HG03342 (cell line): ENCODE measurements at regions not wholly inside any gene's neighbourhood (a gene's known extent, or its start where the extent isn't known, plus 50 kb on each side); places are given as distances from the start of the nearest gene placed in this dataset.
"Not testable (repeated sequence)": the region's sequence is repeated elsewhere in the genome, so short reads cannot be mapped to it uniquely, and the experiment has no call there.

Source experiments
- ATAC-seq: cut with Tn5 transposase; IDR thresholded peaks from one replicate; pipeline ENCODE4 v1.9.1; 2021; ENCODE audit warnings: mild to moderate bottlenecking, moderate library complexity; ENCODE audit not compliant: unreplicated experiment

DNA sequence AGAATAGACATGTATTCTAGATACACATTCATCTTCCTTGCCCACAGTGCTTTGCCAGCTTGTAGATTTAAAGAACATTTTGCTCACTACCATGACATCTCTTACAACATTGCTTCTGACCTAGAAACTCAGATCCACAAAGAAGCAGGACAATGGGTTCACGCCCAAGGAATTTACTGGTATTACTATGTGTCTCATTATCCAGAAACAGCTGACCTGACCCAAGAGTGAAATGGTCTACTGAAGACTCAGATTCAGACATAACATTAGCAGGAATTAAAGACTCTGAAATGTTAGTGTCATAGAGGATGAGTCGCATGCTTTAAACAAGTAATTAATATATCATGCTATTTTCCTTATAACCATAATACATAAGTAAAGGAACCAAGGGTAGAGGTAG, 731.4 kb downstream of the GALC start:
- no peak for ATAC-seq

DNA sequence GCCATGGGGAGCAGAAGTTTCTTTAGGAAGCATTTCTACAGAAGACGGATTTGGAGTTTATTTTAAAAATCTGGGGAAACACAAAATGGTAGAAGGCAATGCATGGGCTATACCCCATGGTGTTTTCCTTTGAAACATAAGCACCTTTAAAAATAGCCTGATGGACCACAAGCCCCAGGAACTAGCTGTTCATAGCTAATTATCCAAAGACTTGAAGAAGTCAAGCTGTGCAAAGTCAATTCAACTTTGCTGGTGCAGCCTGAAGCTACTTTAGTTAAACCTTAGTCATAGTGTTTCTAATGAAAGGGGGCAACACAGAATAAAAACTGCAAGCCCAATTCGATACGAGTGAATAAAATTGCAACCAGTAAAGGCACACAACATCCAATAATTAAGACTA, 732.5 kb downstream of the GALC start:
- ATAC-seq: no peak

DNA sequence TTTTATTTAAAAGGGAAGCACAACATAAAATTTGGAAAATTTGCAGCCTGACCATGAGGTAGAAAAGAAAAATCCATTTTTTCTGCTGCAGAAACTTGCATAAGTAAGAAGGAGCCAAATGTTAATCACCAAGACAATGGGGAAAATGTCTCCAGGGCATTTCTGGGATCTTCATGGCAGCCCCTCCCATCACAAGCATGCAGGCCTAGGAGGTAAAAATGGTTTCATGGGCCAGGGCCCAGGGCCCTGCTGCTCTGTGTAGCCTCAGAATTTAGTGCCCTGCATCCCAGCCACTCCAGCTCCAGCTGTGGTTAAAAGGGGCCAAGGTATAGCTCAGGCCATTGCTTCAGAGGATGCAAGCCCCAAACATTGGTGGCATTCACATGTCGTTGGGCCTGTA, 735.6 kb downstream of the GALC start:
- ATAC-seq: no peak

DNA sequence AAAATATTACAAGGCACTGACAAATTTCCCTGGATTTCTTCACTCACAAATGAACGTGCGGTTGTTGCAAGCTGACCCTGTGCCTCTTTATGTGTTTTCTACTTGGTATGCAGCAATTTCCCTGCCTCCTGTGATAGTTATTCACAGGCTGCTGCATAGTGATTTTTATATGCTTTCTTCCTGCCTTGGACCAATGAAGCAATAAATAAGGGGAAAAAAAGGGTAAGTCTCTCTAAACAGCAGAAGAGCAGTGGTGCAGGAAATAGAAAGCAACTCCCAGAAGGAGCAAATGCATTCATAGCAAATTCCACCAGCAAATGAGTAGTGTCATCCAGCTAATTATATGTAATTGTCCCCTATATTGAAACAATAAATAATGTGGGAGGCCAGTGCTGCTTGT, 737.9 kb downstream of the GALC start:
- no peak for ATAC-seq

DNA sequence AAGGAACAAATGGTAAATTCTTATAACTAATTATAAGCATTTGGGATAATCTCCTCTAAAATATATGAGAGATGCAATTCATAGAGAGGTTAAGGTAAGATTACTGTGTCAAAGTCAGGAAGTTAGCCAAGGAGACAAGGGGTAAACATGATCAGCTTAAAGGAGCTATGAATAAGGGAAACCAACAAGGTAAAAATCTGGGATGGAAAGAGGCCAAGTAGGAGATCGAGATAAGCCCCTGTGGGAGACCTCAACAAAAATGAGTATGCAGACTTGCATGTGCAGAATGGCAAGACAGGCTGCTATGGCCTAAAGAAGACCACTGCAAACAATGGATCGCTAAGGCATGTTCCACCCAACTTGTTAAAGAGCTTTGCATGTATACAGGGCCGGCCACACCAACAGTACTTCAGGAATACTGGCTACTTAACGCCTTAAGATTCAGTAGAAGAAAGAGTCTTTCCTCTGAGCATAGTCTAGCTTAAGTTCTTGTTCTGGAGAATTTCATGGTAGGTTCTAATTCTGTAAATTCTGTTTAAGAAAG, 738.6 kb downstream of the GALC start:
- ATAC-seq: no peak

DNA sequence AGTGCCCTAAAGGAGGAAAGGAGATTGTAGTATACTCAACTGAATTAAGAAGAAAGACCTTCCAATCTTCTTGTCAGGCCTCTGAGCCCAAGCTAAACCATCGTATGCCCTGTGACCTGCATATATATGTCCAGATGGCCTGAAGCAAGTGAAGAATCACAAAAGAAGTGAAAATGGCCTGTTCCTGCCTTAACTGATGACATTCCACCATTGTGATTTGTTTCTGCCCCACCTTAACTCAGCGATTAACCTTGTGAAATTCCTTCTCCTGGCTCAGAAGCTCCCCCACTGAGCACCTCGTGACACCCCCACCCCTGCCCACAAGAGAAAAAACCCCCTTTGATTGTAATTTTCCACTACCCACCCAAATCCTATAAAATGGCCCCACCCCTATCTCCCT, 739.2 kb downstream of the GALC start:
- not testable (repeated sequence) for ATAC-seq

DNA sequence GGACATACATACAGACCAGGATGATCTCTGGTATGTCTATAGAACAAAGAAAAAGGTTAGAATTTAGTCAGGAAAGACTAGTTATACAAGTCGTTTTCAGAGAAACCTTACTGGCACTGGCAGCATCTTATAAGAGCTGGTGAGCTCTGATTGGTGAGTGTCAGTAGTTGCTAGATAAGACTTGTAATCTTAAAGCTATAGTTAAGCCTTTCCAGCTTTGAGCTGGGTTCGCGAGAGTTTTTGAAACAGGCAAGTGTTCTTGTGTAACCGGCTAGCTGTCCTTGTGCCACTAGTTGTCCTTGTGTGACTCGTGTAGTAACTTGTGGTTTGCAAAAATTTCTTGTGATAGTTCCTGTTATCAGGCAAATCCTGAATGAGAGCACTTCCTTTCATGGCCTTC, 740.9 kb downstream of the GALC start:
- ATAC-seq: no peak

DNA sequence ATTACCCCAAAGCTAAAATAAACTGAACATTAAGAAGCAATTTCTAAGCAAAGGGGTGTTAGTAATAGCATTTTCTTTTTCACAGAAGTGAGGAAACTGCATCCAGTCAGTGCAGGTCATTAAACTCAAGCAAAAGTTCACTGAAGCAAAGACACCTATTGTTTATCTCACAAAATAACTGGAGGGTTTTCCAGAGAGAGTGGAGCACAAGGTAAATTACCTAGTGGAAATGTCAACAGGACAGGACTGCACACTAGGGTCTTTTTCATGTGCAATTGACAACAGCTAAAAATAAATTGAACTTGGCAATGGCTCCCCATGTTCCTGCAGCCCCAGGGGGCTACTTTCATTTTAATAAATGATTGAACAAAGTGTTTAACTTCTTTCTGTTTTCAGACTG, 742.0 kb downstream of the GALC start:
- no peak for ATAC-seq

DNA sequence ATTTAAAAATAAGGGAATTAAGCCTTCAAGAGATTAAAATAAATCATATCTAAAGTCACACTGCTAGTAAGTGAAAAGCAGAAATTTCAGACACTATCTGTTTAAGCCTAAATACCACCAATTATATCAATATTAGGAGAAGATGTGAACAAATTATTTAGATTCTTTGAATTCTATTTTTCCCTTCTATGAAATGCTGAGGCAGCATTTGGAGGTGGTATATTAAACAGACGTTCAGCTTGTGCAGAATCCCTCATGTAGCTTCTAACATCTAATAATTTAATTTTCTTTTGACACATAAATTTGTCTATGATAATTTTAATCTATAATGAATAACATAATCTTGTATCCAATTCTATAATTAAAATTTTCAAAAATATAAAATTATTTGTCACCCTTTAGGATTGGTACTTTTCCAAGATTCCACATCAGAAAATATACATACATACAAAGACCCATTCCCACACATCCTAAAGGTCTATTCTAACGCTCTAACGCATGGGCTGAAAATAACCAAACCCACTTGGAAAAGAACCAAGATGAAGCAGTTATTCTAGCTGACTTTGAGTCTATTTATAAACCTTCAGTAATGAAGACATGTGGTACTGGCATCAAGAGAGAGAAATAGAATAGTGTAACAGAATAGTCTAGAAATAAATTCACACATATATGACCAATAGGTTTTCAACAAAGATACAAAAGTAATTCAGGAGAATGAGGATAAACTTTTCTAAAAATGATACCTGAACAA, 751.8 kb downstream of the GALC start:
- ATAC-seq: no peak

DNA sequence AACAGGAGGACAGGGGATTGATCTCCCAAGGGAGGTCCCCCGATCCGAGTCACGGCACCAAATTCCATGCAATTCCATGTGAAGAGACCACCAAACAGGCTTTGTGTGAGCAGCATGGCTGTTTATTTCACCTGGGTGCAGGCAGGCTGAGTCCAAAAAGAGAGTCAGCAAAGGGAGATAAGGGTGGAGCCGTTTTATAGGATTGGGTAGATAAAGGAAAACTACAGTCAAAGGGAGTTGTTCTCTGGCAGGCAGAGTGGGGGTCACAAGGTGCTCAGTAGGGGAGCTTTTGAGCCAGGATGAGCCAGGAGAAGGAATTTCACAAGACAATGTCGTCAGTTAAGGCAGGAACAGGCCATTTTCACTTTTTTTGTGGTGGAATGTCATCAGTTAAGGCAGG, 752.7 kb downstream of the GALC start:
- not testable (repeated sequence) for ATAC-seq

DNA sequence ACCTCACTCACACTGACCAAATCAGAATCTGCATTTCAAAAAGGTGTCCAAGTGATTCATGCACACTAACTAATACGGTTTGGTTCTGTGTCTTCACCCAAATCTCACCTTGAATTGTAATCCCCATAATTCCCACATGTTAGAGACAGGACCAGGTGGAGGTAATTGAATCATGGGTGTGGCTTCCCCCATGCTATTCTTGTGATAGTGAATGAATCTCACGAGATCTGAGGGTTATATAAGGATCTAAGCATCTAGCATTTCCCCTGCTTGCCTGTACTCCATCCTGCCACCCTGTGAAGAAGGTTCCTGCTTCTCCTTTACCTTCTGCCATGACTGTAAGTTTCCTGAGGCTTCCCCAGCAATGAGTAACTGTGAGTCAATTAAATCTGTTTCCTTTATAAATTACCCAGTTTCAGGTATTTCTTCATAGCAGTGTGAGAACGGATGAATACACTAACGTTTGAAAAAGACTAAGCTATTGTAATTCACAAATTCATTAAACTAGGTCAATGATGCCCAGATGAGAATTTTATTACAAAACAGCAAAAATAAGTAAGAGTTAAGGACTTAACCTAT, 759.1 kb downstream of the GALC start:
- no peak for ATAC-seq

DNA sequence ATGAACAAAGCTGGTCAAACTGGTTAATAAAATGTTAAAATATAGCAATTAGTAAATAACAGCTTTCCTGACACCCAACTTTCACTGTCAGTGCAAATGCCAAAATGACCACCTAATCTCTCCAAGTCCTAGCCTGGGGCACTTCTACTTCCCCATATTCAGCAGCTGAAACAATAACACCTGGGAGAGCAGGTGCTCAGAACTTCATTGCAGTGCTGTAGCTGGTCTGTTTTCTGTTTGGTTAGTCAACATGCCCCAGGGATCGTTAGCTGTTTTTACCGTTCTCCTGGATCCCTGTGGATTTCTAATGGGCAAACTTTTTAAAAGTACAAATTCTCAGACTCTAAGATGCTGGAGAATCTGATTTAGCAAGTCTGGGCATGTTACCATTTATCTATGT, 759.7 kb downstream of the GALC start:
- ATAC-seq: no peak

DNA sequence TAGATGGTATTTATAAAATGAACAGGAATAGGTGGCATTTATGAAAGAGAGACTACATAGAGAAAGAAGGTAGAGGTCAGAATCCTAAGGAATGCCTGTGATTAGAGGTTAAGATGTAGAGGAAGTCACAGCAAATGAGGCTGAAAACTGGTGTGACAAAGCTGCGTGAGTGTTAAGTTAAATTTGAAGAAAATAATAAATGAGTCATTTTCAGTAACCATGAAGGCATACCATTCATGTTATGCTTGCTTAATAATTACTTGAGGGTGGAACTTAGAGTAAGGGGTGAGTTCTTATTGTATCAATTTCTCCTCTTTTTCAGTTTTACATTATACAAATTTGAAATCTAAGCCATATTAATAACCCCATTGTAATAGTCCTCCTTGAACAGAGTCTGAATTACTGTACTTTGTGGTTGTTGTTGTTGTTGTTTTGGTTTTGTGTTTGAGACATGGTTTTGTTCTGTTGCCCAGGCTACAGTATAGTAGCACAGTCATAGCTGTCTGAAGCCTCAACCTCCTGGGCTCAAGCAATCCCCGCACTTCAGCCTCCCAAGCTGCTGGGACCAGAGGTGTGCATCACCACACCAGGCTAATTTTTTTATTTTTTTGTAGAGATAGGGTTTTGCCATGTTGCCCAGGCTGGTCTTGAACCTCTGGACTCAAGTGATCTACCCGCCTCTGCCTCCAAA, 761.5 kb downstream of the GALC start:
- no peak for ATAC-seq

DNA sequence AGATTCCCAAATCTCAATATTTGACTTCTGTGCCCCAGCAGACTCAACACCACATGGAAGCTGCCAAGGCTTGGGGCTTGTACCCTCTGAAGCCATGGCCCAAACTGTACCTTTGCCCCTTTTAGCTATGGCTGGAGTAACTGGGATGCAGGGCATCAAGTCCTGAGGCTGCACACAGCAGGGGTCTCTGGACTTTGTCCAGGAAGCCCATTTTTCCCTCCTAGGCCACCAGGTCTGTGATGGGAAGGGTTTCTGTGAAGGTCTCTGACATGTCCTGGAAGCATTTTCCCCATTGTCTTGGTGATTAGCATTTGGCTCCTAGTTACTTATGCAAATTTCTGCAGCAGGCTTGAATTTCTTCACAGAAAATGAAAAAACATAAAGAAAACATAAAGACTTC, 762.3 kb downstream of the GALC start:
- no peak for ATAC-seq

DNA sequence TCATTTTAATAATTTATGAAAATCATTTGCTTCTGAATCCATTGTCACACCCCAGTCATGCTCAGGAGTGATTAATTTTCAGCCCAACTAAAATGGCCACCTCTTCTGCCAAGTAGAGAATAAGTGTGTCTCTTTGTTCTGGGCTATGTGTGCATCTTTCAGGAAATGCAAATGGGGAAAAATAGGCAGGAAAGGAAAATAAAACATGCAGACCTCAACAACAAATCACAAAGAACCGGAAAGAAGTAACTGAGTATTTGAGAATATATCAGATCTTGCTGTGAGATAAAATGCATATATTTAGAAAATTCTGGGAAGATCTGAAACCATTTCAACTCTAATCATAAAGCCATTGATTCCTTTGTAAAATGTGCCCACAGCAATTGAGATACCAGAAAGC, 763.9 kb downstream of the GALC start:
- ATAC-seq: no peak

DNA sequence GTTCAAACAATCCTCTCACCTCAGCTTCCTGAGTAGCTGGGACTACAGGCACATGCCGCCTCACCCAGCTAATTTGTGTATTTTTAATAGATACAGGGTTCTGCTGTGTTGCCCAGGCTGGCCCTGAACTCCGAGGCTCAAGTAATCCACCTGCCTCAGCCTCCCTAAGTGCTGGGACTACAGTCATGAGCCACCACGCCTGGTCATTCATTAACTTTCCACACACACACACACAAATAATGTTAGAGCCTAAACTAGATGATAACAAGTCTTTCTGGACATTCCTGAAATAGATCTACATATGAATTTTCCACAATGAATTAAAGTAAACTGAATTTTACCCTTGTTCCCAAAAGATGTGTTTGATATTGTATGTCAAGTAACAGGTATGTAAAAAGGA, 776.0 kb downstream of the GALC start:
- ATAC-seq: no peak

DNA sequence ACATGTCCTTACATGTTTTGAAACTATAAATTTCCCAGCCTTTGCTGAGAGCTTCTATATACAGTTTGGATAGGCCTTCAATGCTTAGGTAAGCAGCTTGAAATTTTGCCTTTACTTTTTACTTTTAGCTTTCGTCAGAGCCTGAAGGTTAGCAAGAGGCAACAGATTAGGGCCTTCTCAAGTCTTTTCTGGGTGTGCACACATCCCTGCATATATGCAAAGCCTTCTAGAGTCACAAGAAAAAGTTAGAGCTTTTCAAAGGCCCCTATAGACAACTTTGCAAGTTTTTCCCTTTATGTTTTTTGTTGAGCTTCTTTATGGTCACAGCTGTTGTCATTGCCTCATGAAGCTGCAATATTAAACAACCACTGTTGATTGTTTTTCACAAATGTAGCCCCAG, 778.4 kb downstream of the GALC start:
- ATAC-seq: no peak

DNA sequence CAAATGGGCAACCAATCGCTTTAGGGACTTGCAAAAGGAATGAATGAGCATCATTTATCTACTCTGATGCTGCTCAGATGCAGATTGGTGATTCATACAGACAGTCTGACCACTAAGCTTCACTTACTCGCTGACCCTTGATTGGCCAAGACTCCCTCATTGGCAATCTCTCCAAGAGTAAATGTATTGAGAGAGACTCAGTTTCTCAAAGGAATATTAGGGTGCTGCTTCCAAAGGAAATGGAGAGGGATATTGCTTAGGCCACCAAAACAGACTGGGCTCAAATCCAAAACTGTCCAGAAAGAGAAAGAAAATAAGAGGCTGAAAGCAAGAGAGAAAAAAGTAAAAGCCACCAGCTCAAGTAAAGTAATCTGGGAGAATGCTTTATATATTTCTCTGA, 785.2 kb downstream of the GALC start:
- no peak for ATAC-seq

DNA sequence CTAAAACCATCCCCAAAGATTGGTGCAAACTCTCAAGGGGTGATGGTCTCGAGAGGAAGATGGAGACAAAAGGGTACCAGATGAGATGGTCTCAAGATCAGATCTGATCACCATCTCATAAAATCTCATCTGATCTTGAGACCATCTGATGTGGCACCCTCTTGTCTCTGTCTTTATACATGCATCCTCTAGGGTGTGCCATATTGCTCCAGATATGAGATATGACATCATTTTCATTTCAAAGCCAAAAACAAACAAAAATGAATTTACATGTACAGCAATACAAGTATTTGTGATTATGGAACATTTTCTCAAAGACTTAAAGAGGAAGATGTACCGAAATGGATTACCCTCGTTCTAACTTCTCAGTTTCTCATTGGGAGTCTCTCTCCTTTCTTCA, 787.2 kb downstream of the GALC start:
- no peak for ATAC-seq

DNA sequence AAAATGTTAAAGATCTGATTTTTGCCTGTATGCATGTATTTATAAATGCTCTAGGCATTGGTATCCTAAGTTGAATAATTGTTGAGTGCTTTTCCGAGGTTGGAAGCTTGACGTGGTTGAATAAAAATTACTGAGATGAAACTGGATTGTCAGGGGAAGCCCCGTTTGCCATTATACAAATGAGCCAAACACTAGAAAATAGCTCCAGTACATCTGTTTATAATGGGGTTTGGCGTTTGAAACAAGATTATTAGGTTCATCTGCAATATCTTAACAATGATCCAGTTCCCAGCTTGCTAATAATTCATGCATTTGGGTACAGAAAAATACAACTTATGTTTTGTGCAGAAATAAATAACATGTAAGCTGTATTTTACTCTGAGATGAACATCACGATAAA, 789.6 kb downstream of the GALC start:
- no peak for ATAC-seq

DNA sequence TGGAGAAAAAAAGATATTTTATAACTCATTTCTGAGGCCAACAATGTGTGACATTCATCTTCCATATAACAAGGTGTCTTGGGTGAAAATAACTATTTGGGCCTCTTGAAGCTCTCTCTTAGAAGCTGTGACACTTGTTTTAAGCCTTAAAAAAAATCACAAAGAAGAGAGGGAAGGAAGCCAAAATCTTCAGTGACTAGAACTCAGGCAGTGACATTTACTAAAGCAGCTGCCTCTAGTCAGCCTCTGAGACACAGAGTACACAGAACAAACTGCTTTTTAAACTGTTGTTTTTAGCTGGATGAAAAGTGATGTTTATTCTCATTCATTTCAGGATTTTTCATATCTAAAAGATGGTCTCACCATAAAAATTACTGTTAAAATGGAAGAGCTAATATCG, 793.6 kb downstream of the GALC start:
- ATAC-seq: no peak

DNA sequence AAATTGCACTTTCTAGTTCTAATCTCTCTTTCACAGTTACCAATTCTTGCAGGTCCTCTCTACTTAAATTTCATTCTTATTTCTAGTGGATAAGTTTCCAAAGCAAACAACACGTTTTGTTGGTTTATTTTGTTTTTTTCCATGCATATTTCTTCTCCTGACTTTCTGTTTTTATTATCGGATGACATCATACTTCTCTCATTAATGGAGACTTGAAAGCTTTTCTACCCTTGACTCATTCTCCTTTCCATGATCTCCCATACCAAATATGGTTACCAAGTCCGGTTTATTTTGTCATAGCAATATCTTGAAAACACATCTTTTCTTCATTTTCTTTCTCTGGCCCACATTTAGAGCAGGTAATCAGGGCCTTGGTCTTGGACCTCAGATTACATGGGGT, 796.5 kb downstream of the GALC start:
- no peak for ATAC-seq
